ENCODE measurements at regions not wholly inside any gene's neighbourhood (a gene's known extent, or its start where the extent isn't known, plus 50 kb on each side); places are given as distances from the start of the nearest gene placed in this dataset.

DNA sequence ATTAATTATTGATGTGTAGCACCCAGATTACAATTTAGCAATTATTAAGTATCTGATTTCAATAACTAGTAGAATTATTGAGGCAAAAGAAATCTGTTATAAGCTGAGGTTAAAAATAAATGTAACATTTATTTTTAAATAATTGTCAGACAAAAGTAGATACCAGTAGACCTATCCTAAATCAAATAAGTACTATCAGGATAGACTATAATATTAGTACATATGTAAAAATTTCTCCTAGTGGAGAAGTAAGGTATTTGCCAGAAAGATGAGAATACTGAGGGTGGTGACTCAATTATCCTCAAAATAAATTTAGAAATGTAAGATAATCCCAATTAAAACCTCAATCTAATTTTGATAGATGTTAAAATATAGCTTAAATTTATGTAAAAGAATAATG, 377.8 kb upstream of the CHRM3 start:
- Histone ChIP-seq H3K27me3 (replicated peaks; ENCODE audit: control insufficient read depth, insufficient read depth, low read length) (no peaks in the 10 kb centered on the region), H3K9me3 (no peaks in the 10 kb centered on the region), H3K4me3 (ENCODE audit: low read depth, low read length) (no peak overlapping the region), H3K4me1 (no peaks in the 10 kb centered on the region), H3K36me3 (ENCODE audit: control insufficient read depth, insufficient read depth, low read length) (no peaks in the 10 kb centered on the region)
- Mint-ChIP-seq H3K9me3 (ENCODE audit: unreplicated experiment) (no peaks in the 10 kb centered on the region), H3K27ac (ENCODE audit: unreplicated experiment) (no peak overlapping the region), H3K36me3 (ENCODE audit: insufficient read depth, unreplicated experiment) (no peaks in the 10 kb centered on the region), H3K27me3 (ENCODE audit: insufficient read depth, unreplicated experiment) (no peaks in the 10 kb centered on the region), H3K4me1 (ENCODE audit: low read depth, unreplicated experiment) (no peaks in the 10 kb centered on the region), H3K4me3 (ENCODE audit: unreplicated experiment) (no peak overlapping the region)
- POLR2A ChIA-PET, result no interaction called here
- no TSS peak for BruUV-seq (replicated peaks)
- DNase-seq, result no peak
- intact Hi-C loops (cut with micrococcal nuclease; ENCODE audit: unreplicated experiment), result no loop called here
- CTCF ChIA-PET, result no interaction called here
- TF ChIP-seq CTCF (IDR thresholded peaks at IDR 0.05; ENCODE audit: insufficient read depth in 1 of 2, low read depth in 1 of 2, low read length in 1 of 2, severe bottlenecking in 1 of 2, unreplicated experiment in 1 of 2), result no peak

DNA sequence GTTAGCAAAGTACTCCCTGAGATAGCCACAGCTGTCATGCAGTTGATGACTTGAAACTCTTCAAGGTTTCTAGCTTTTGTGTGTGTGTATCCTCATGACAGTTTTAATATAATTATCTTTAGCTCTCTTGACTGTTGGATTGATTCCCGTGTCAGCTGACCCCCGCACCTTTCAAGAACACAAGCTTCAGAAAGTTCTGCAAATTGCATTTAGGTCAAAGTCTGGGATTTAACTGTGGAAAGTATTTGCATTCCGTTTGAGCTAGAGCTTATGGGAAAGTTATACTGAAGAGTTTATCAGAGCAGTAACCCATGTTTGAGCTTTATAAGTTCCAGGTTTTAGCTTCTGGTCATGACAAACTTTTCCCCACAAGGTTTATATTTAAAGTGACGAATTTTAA, 380.1 kb upstream of the CHRM3 start:
- no peaks in the 10 kb centered on the region for H3K36me3 ChIP-seq (ENCODE audit: control insufficient read depth, insufficient read depth, low read length)
- DNase-seq, result no peak
- POLR2A ChIA-PET, result no interaction called here
- no peak overlapping the region for H3K4me3 ChIP-seq (ENCODE audit: low read depth, low read length)
- TF ChIP-seq CTCF (IDR thresholded peaks at IDR 0.05; ENCODE audit: insufficient read depth in 1 of 2, low read depth in 1 of 2, low read length in 1 of 2, severe bottlenecking in 1 of 2, unreplicated experiment in 1 of 2), result no peak
- no peaks in the 10 kb centered on the region for H3K36me3 Mint-ChIP-seq (ENCODE audit: insufficient read depth, unreplicated experiment)
- CTCF ChIA-PET, result no interaction called here
- H3K4me3 Mint-ChIP-seq (ENCODE audit: unreplicated experiment), result no peak overlapping the region
- H3K4me1 ChIP-seq, result no peaks in the 10 kb centered on the region
- no peaks in the 10 kb centered on the region for H3K9me3 Mint-ChIP-seq (ENCODE audit: unreplicated experiment)
- no TSS peak for BruUV-seq (replicated peaks)
- H3K9me3 ChIP-seq, result no peaks in the 10 kb centered on the region
- no peak overlapping the region for H3K27ac Mint-ChIP-seq (ENCODE audit: unreplicated experiment)
- no peaks in the 10 kb centered on the region for H3K27me3 ChIP-seq (replicated peaks; ENCODE audit: control insufficient read depth, insufficient read depth, low read length)
- no peaks in the 10 kb centered on the region for H3K27me3 Mint-ChIP-seq (ENCODE audit: insufficient read depth, unreplicated experiment)
- H3K4me1 Mint-ChIP-seq (ENCODE audit: low read depth, unreplicated experiment), result no peaks in the 10 kb centered on the region
- intact Hi-C loops (cut with micrococcal nuclease; ENCODE audit: unreplicated experiment), result no loop called here

- H3K4me3 Mint-ChIP-seq (ENCODE audit: unreplicated experiment), result no peak overlapping the region
- H3K4me1 ChIP-seq, result no peaks in the 10 kb centered on the region
- TF ChIP-seq CTCF (IDR thresholded peaks at IDR 0.05; ENCODE audit: insufficient read depth in 1 of 2, low read depth in 1 of 2, low read length in 1 of 2, severe bottlenecking in 1 of 2, unreplicated experiment in 1 of 2), result no peak
- H3K27me3 Mint-ChIP-seq (ENCODE audit: insufficient read depth, unreplicated experiment), result no peaks in the 10 kb centered on the region
- no peaks in the 10 kb centered on the region for H3K9me3 Mint-ChIP-seq (ENCODE audit: unreplicated experiment)
- H3K27me3 ChIP-seq (replicated peaks; ENCODE audit: control insufficient read depth, insufficient read depth, low read length), result no peaks in the 10 kb centered on the region
- intact Hi-C loops (cut with micrococcal nuclease; ENCODE audit: unreplicated experiment), result no loop called here
- H3K27ac Mint-ChIP-seq (ENCODE audit: unreplicated experiment), result no peak overlapping the region
- H3K36me3 ChIP-seq (ENCODE audit: control insufficient read depth, insufficient read depth, low read length), result no peaks in the 10 kb centered on the region
- H3K36me3 Mint-ChIP-seq (ENCODE audit: insufficient read depth, unreplicated experiment), result no peaks in the 10 kb centered on the region
- POLR2A ChIA-PET, result no interaction called here
- no TSS peak for BruUV-seq (replicated peaks)
- no peak for DNase-seq
- H3K4me3 ChIP-seq (ENCODE audit: low read depth, low read length), result no peak overlapping the region
- CTCF ChIA-PET, result no interaction called here
- no peaks in the 10 kb centered on the region for H3K4me1 Mint-ChIP-seq (ENCODE audit: low read depth, unreplicated experiment)
- no peaks in the 10 kb centered on the region for H3K9me3 ChIP-seq
Observed at GRCh38 chr1:238999944-239000343, 386.4 kb upstream of the CHRM3 start.

All from Caco-2 (cell line).